ENCODE measurements at regions not wholly inside any gene's neighbourhood (a gene's known extent, or its start where the extent isn't known, plus 50 kb on each side); places are given as distances from the start of the nearest gene placed in this dataset.

DNA sequence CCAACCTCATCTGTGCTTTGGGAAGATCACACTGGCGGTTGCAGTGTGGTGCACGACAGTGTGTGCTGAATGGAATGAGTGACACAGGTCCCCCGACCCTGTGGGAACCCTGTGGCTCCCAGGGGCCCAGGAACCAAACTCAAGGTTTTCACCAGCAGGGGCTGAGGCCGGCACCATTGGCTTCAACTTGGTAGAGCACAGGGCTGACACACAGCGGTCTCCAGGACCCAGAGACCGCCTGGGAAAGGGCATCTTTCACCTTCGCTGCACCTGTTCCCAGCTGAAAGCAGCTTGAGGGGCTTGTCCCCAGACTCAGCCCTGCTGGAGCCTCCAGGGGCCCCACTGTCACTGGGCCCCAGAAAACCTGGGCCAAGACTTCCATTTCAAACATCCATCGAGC, 59.0 kb upstream of the ODC1 start:
- intact Hi-C loops (cut with micrococcal nuclease; ENCODE audit: unreplicated experiment) = no loop called here
- Mint-ChIP-seq H3K9me3 (ENCODE audit: unreplicated experiment) (no peaks in the 10 kb centered on the region), H3K27ac (ENCODE audit: unreplicated experiment) (no peak overlapping the region), H3K4me3 (ENCODE audit: unreplicated experiment) (no peak overlapping the region), H3K27me3 (ENCODE audit: insufficient read depth, unreplicated experiment) (no peaks in the 10 kb centered on the region), H3K36me3 (ENCODE audit: insufficient read depth, unreplicated experiment) (no peaks in the 10 kb centered on the region), H3K4me1 (ENCODE audit: low read depth, unreplicated experiment) (no peaks in the 10 kb centered on the region)
- no peak for DNase-seq
- no peak for TF ChIP-seq CTCF (IDR thresholded peaks at IDR 0.05; ENCODE audit: insufficient read depth in 1 of 2, low read depth in 1 of 2, low read length in 1 of 2, severe bottlenecking in 1 of 2, unreplicated experiment in 1 of 2)
- no TSS peak for BruUV-seq (replicated peaks)
- H3K4me3 ChIP-seq (ENCODE audit: low read depth, low read length) = no peak overlapping the region
- ChIA-PET CTCF (no interaction called here), POLR2A (no interaction called here)
- no peaks in the 10 kb centered on the region for H3K36me3 ChIP-seq (ENCODE audit: control insufficient read depth, insufficient read depth, low read length)
- H3K27me3 ChIP-seq (replicated peaks; ENCODE audit: control insufficient read depth, insufficient read depth, low read length) = no peaks in the 10 kb centered on the region
- no peaks in the 10 kb centered on the region for H3K4me1 ChIP-seq
- no peaks in the 10 kb centered on the region for H3K9me3 ChIP-seq

DNA sequence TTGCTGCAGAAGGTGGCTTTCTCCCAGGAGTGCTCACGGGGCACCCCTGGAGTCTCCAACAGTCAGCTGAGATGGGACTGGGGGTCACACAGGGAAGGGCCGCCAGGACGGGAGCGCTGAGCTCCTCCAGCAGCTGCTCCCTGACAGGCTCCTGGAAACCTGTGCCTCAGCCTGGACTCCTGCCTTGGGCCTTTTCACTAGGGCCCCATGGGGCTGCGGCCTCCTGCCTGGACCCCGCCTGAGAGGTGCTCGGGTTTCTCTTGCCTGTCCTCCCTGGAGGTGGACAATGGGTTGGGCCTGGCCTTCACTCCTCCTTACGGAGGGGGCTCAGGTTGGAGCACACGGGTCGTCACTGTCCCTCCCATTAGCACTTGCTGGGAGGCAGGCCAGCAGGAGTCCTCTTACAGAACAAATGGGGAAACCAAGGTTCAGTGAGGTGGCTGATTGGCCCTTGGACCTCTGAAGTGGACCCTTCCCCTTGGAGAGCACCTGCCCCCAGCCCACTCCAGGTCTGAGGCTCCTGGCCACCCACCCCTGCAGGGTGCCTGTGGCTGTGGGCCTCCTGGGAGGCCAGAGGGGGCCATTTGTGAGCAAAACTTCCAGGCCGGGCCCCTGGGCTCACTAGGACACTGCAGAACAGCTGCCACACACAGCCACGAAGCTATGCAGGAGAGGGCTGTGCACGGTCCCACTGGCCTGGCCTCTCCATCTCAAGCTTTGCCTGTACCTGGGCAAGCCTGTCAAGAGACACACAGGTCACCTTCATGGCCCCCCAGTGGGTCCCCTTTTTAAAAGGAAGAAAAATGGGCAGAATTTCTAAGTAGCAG, 57.1 kb upstream of the ODC1 start:
- no peak for TF ChIP-seq CTCF (IDR thresholded peaks at IDR 0.05; ENCODE audit: insufficient read depth in 1 of 2, low read depth in 1 of 2, low read length in 1 of 2, severe bottlenecking in 1 of 2, unreplicated experiment in 1 of 2)
- no peaks in the 10 kb centered on the region for H3K4me1 Mint-ChIP-seq (ENCODE audit: low read depth, unreplicated experiment)
- Histone ChIP-seq H3K4me1 (no peaks in the 10 kb centered on the region), H3K36me3 (ENCODE audit: control insufficient read depth, insufficient read depth, low read length) (no peaks in the 10 kb centered on the region), H3K4me3 (ENCODE audit: low read depth, low read length) (no peak overlapping the region), H3K9me3 (no peaks in the 10 kb centered on the region), H3K27me3 (replicated peaks; ENCODE audit: control insufficient read depth, insufficient read depth, low read length) (no peaks in the 10 kb centered on the region)
- no peak for DNase-seq
- H3K9me3 Mint-ChIP-seq (ENCODE audit: unreplicated experiment) = no peaks in the 10 kb centered on the region
- CTCF ChIA-PET = no interaction called here
- intact Hi-C loops (cut with micrococcal nuclease; ENCODE audit: unreplicated experiment) = no loop called here
- no peaks in the 10 kb centered on the region for H3K27me3 Mint-ChIP-seq (ENCODE audit: insufficient read depth, unreplicated experiment)
- no TSS peak for BruUV-seq (replicated peaks)
- H3K4me3 Mint-ChIP-seq (ENCODE audit: unreplicated experiment) = no peak overlapping the region
- H3K36me3 Mint-ChIP-seq (ENCODE audit: insufficient read depth, unreplicated experiment) = no peaks in the 10 kb centered on the region
- no peak overlapping the region for H3K27ac Mint-ChIP-seq (ENCODE audit: unreplicated experiment)
- POLR2A ChIA-PET = no interaction called here

- intact Hi-C loops (cut with micrococcal nuclease; ENCODE audit: unreplicated experiment) = no loop called here
- H3K36me3 Mint-ChIP-seq (ENCODE audit: insufficient read depth, unreplicated experiment) = no peaks in the 10 kb centered on the region
- no peak for DNase-seq
- H3K4me3 ChIP-seq (ENCODE audit: low read depth, low read length) = no peak overlapping the region
- no peak overlapping the region for H3K27ac Mint-ChIP-seq (ENCODE audit: unreplicated experiment)
- no peaks in the 10 kb centered on the region for H3K4me1 Mint-ChIP-seq (ENCODE audit: low read depth, unreplicated experiment)
- no peaks in the 10 kb centered on the region for H3K36me3 ChIP-seq (ENCODE audit: control insufficient read depth, insufficient read depth, low read length)
- H3K27me3 ChIP-seq (replicated peaks; ENCODE audit: control insufficient read depth, insufficient read depth, low read length) = no peaks in the 10 kb centered on the region
- CTCF ChIA-PET = no interaction called here
- no peaks in the 10 kb centered on the region for H3K9me3 Mint-ChIP-seq (ENCODE audit: unreplicated experiment)
- no peaks in the 10 kb centered on the region for H3K4me1 ChIP-seq
- H3K4me3 Mint-ChIP-seq (ENCODE audit: unreplicated experiment) = no peak overlapping the region
- H3K27me3 Mint-ChIP-seq (ENCODE audit: insufficient read depth, unreplicated experiment) = no peaks in the 10 kb centered on the region
- TF ChIP-seq CTCF (IDR thresholded peaks at IDR 0.05; ENCODE audit: insufficient read depth in 1 of 2, low read depth in 1 of 2, low read length in 1 of 2, severe bottlenecking in 1 of 2, unreplicated experiment in 1 of 2) = no peak
- POLR2A ChIA-PET = no interaction called here
- no peaks in the 10 kb centered on the region for H3K9me3 ChIP-seq
- BruUV-seq (replicated peaks) = no TSS peak
These were observed 56.4 kb upstream of the ODC1 start for GRCh38 chr2:10504370-10504993.
